ENCODE measurements at regions not wholly inside any gene's neighbourhood (a gene's known extent, or its start where the extent isn't known, plus 50 kb on each side); places are given as distances from the start of the nearest gene placed in this dataset.

GRCh38 chr2:172294983-172295382 is 132.4 kb upstream of the ITGA6 start:
- Mint-ChIP-seq H3K4me3 (ENCODE audit: unreplicated experiment) (no peak overlapping the region), H3K36me3 (ENCODE audit: insufficient read depth, unreplicated experiment) (no peaks in the 10 kb centered on the region), H3K9me3 (ENCODE audit: unreplicated experiment) (no peaks in the 10 kb centered on the region), H3K27ac (ENCODE audit: unreplicated experiment) (no peak overlapping the region), H3K27me3 (ENCODE audit: insufficient read depth, unreplicated experiment) (peaks cover 9% of the 10 kb centered on the region), H3K4me1 (ENCODE audit: low read depth, unreplicated experiment) (peaks cover 11% of the 10 kb centered on the region)
- intact Hi-C loops (cut with micrococcal nuclease; ENCODE audit: unreplicated experiment): no loop called here
- H3K27me3 ChIP-seq (replicated peaks; ENCODE audit: control insufficient read depth, insufficient read depth, low read length): no peaks in the 10 kb centered on the region
- BruUV-seq (replicated peaks): no TSS peak
- H3K4me3 ChIP-seq (ENCODE audit: low read depth, low read length): no peak overlapping the region
- H3K36me3 ChIP-seq (ENCODE audit: control insufficient read depth, insufficient read depth, low read length): no peaks in the 10 kb centered on the region
- no peaks in the 10 kb centered on the region for H3K4me1 ChIP-seq
- TF ChIP-seq CTCF (IDR thresholded peaks at IDR 0.05; ENCODE audit: insufficient read depth in 1 of 2, low read depth in 1 of 2, low read length in 1 of 2, severe bottlenecking in 1 of 2, unreplicated experiment in 1 of 2): no peak
- ChIA-PET CTCF (no interaction called here), POLR2A (no interaction called here)
- H3K9me3 ChIP-seq: peaks cover 2% of the 10 kb centered on the region; the same call in 1 of the 2 replicates
- no peak for DNase-seq

DNA sequence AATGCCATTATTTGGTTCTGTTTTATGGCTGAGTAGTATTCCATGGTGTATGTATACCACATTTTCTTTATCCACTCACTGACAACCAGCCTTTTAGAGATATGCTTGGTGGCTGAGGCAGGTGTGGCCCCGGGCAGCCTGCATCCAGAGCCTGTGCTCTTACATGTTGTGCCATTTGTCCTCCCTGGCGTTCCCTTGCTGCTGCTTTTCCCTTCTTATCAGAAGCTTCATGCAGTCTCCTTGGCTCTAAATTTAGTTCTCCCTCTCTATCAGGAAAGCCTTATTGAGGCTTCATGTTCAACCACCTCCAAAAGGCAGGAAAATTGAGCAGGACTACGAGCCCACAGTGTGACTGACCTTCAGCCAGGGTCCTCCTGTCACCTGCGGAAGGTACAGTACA is 131.7 kb upstream of the ITGA6 start:
- Histone ChIP-seq H3K27me3 (replicated peaks; ENCODE audit: control insufficient read depth, insufficient read depth, low read length) (no peaks in the 10 kb centered on the region), H3K4me3 (ENCODE audit: low read depth, low read length) (no peak overlapping the region), H3K36me3 (ENCODE audit: control insufficient read depth, insufficient read depth, low read length) (no peaks in the 10 kb centered on the region), H3K9me3 (peaks cover under 1% of the 10 kb centered on the region; the same call in 1 of the 2 replicates), H3K4me1 (no peaks in the 10 kb centered on the region)
- DNase-seq: no peak
- no TSS peak for BruUV-seq (replicated peaks)
- no peak for TF ChIP-seq CTCF (IDR thresholded peaks at IDR 0.05; ENCODE audit: insufficient read depth in 1 of 2, low read depth in 1 of 2, low read length in 1 of 2, severe bottlenecking in 1 of 2, unreplicated experiment in 1 of 2)
- Mint-ChIP-seq H3K27ac (ENCODE audit: unreplicated experiment) (no peak overlapping the region), H3K9me3 (ENCODE audit: unreplicated experiment) (no peaks in the 10 kb centered on the region), H3K27me3 (ENCODE audit: insufficient read depth, unreplicated experiment) (peaks cover 9% of the 10 kb centered on the region), H3K4me3 (ENCODE audit: unreplicated experiment) (no peak overlapping the region), H3K36me3 (ENCODE audit: insufficient read depth, unreplicated experiment) (no peaks in the 10 kb centered on the region), H3K4me1 (ENCODE audit: low read depth, unreplicated experiment) (peaks cover 11% of the 10 kb centered on the region)
- intact Hi-C loops (cut with micrococcal nuclease; ENCODE audit: unreplicated experiment): no loop called here
- CTCF ChIA-PET: no interaction called here
- POLR2A ChIA-PET: no interaction called here

GRCh38 chr2:172296267-172297046 is 130.9 kb upstream of the ITGA6 start:
- H3K27me3 ChIP-seq (replicated peaks; ENCODE audit: control insufficient read depth, insufficient read depth, low read length): 0 out of 2 replicates have a peak, but pooled peaks cover 2% of the 10 kb centered on the region
- peaks cover 9% of the 10 kb centered on the region for H3K27me3 Mint-ChIP-seq (ENCODE audit: insufficient read depth, unreplicated experiment)
- H3K36me3 ChIP-seq (ENCODE audit: control insufficient read depth, insufficient read depth, low read length): no peaks in the 10 kb centered on the region
- no peaks in the 10 kb centered on the region for H3K9me3 Mint-ChIP-seq (ENCODE audit: unreplicated experiment)
- no peaks in the 10 kb centered on the region for H3K36me3 Mint-ChIP-seq (ENCODE audit: insufficient read depth, unreplicated experiment)
- ChIA-PET CTCF (interaction anchor here (1.0 kb wide), 1 partner anchor 165 kb away, joined by 3 read pairs; no protein-coding TSS in a partner anchor), POLR2A (no interaction called here)
- intact Hi-C loops (cut with micrococcal nuclease; ENCODE audit: unreplicated experiment): no loop called here
- no peaks in the 10 kb centered on the region for H3K9me3 ChIP-seq
- H3K4me1 Mint-ChIP-seq (ENCODE audit: low read depth, unreplicated experiment): peaks cover 11% of the 10 kb centered on the region
- no peak for TF ChIP-seq CTCF (IDR thresholded peaks at IDR 0.05; ENCODE audit: insufficient read depth in 1 of 2, low read depth in 1 of 2, low read length in 1 of 2, severe bottlenecking in 1 of 2, unreplicated experiment in 1 of 2)
- BruUV-seq (replicated peaks): no TSS peak
- no peak for DNase-seq
- H3K27ac Mint-ChIP-seq (ENCODE audit: unreplicated experiment): no peak overlapping the region
- no peaks in the 10 kb centered on the region for H3K4me1 ChIP-seq
- no peak overlapping the region for H3K4me3 Mint-ChIP-seq (ENCODE audit: unreplicated experiment)
- no peak overlapping the region for H3K4me3 ChIP-seq (ENCODE audit: low read depth, low read length)
